AML-193 (cell line): ENCODE measurements at regions not wholly inside any gene's neighbourhood (a gene's known extent, or its start where the extent isn't known, plus 50 kb on each side); places are given as distances from the start of the nearest gene placed in this dataset.
"Not testable (repeated sequence)": the region's sequence is repeated elsewhere in the genome, so short reads cannot be mapped to it uniquely, and the experiment has no call there.

Source experiments
- DNase-seq, 2 experiments: peaks; one replicate each; lab custom pipeline; 2025; lab: John Stamatoyannopoulos, UW

GRCh38 chr5:40453689-40454088 lies 226.0 kb upstream of the PTGER4 start:
- DNase-seq, result no peak

DNA sequence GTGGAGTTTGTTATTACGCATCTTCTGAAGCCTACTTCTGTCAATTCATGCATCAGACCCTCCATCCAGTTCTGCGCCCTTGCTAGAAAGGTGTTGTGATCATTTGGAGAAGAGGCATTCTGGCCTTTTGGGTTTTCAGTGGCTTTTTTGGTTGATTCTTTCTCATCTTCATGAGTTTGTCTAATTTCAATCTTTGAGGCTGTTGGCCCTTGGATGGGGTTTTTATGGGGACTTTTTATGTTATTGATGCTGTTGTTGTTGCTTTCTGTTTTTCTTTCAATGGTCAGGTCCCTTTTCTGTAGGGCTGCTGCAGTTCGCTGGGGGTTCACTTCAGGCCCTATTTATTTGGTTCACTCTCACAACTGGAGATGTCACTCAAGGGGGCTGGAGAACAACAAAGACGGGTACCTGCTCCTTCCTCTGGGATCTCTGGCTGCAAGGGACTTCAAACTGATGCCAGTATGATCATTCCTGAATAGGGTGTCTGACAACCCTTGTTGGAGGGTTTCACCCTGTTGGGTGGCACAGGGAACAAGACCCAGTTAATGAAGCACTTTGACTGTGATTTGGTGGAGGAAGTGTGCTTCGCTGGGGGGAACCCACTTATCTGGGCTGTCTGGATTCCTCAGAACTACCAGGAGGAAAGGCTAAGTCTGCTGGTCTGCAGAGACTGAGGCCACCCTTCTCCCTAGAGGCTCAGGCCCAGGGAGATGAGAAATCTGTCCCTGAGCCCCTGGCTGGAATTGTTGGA lies 226.7 kb upstream of the PTGER4 start:
- no peak for DNase-seq

GRCh38 chr5:40447438-40447837 lies 232.3 kb upstream of the PTGER4 start:
- no peak for DNase-seq

GRCh38 chr5:40446910-40447309 lies 232.8 kb upstream of the PTGER4 start:
- no peak for DNase-seq

DNA sequence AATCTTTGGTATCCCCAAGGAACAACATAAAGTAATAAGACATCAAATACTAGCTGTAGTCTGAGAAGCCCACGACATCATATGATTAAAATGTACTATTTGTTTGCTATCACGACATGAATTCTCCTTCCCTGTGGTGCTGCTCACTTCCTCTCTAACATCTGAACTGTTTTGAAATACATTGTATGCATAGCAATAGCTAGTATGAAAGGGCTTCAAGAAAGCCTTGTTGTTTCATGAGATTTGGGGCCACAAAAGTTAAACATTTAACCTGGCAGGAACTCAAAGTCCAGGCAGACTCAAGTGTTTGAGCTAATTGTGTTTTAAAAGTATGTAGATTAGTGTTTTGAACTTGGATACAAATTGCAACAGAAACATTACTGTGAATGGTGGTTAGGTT lies 237.4 kb upstream of the PTGER4 start:
- DNase-seq, result peak; percentile 60 to 67

DNA sequence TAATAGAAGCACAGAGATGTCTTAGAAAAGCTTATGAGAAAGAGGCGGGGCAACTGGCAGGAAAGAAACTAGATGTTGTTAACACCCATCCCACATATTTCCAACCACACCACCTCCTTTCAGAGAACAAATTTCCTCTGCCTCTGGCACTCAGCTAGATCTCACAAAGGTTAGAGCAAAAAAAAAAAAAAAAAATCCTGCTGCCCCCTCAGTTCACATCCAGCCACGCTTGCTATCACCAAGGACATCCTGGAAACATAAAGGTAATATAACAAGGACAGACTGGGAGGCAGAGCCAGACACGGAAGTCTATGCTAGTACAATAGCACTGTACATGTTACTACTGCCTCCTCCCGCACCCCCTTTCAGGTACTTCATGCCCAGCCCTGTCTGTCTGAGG lies 238.0 kb upstream of the PTGER4 start:
- no peak for DNase-seq

- DNase-seq, result no peak
Observed at GRCh38 chr5:40440746-40441145, 239.0 kb upstream of the PTGER4 start.

DNA sequence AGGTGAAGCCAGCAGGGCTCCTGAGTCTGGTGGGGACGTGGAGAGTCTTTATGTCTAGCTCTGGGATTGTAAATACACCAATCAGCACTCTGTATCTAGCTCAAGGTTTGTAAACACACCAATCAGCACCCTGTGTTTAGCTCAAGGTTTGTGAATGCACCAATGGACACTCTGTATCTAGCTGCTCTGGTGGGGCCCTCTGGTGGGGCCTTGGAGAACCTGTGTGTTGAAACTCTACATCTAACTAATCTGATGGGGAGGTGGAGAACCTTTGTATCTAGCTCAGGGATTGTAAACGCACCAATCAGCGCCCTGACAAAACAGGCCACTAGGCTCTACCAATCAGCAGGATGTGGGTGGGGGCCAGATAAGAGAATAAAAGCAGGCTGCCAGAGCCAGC lies 240.6 kb upstream of the PTGER4 start:
- DNase-seq, result not testable (repeated sequence)

GRCh38 chr5:40438646-40439045 lies 241.1 kb upstream of the PTGER4 start:
- DNase-seq, result not testable (repeated sequence)

DNA sequence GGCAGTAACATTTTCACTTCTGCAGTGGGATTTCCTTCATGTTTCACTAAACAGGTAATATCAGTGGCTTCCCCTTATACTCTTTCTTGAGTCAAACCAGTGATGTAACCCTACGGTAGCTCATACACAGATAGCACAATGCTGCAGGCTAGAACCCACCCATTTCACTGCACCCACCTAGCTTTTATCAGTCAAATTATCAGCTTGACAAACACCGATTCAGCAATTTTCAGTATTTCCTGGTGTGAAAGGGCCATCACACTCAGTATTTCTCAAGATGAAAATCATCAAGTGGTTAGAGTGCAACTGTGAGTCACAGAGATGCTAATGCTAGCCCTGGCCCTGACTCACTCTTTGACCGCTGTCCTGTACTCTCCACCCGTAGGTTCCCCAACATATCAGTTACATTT lies 242.3 kb upstream of the PTGER4 start:
- DNase-seq, result peak; percentile 57 to 60

- no peak for DNase-seq
Observed at GRCh38 chr5:40436535-40437237, 243.0 kb upstream of the PTGER4 start.

DNA sequence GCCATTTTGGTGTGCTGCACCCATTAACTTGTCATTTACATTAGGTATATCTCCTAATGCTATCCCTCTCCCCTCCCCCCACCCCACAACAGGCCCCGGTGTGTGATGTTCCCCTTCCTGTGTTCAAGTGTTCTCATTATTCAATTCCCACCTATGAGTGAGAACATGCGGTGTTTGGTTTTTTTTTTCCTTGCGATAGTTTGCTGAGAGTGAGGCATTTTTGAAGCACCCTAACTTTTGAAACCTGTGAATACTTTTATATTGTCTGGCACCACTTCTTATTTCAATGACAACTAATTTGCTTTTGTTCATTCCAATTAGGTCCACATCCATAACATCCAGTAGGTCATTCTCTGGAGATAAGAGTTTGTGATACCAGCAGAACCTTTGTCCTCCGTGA lies 244.0 kb upstream of the PTGER4 start:
- not testable (repeated sequence) for DNase-seq

GRCh38 chr5:40432836-40433235 lies 246.9 kb upstream of the PTGER4 start:
- no peak for DNase-seq

- no peak for DNase-seq
Observed at GRCh38 chr5:40431734-40432133, 248.0 kb upstream of the PTGER4 start.

GRCh38 chr5:40430101-40430710 lies 249.5 kb upstream of the PTGER4 start:
- no peak for DNase-seq

DNA sequence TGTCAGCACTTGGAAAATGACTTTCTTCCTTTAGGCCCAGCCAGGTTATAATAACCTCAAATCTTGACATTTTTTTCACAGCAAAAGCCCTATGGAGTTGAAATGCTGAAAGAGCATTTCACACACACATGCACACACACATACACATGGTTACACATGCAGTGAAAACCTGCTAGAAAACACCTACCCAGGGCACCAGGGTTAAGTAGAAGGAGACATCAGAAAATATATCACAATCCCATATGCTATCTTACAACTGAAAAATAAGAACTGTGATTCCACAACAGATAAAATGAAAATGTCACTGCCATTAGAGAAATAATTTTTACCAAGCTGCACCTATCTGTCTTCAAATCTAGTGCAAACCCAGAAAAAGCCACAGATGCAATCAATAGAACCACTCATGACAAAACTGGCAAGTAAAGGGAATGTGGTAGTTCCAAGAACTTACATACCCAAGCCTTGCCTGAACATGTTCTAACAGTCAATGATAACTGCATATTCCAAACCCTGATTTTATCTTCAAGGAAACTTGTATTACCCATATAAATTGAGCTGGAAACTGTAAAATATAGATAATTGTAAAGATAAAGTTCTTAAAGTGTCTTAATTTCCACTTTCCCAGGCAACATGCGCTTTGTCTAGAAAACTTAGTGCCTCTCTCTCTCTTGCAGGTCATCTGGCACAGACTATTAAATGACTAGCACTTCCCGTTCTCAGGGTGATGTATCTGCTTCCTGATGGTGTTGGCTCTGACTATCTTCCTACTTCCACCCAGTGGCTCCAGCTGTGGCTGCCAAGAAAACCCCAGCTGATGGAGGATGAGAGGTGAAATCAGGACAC lies 250.2 kb upstream of the PTGER4 start:
- DNase-seq, result peak; percentile 72 to 84

DNA sequence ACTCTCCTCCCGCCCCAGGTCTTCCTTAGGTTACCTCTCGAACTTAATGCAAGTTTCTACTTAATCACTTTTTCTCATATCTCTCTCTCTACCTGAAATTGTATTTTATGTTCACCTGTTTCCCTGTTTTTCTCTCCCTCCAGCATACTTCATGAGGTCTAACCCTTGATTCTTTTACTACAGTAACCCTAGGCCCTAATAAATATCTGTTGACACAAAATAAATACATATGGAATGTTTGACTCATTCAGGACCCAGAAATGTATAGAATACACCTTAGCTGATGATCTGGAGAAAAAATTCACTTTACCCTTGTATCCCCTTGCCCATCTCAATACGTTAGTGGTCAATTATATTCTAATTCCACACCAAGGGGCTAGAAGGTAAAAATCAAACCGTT lies 250.9 kb upstream of the PTGER4 start:
- DNase-seq, result no peak

DNA sequence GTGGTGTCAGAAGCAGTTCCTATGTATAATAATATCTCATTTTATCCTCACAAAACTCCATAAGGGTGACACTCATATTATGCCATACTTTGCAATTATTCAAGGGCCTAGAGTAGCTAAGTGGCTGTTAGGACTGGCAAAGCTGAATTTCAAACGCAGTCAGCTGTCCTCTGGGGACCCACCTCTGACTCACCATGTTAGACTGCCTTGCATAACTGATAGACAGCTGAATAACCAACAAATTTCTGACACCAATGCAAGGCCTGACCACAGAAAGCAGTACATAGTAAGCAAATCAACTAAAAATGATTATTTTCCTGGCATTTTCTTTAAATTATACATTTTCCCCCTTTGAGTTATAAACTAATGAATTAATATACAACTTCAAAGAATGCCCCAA lies 251.6 kb upstream of the PTGER4 start:
- peak; percentile 16 to 31 for DNase-seq

- DNase-seq, result not testable (repeated sequence)
Observed at GRCh38 chr5:40417046-40417810, 262.5 kb upstream of the PTGER4 start.

- DNase-seq, result no peak
Observed at GRCh38 chr5:40416588-40416987, 263.1 kb upstream of the PTGER4 start.

DNA sequence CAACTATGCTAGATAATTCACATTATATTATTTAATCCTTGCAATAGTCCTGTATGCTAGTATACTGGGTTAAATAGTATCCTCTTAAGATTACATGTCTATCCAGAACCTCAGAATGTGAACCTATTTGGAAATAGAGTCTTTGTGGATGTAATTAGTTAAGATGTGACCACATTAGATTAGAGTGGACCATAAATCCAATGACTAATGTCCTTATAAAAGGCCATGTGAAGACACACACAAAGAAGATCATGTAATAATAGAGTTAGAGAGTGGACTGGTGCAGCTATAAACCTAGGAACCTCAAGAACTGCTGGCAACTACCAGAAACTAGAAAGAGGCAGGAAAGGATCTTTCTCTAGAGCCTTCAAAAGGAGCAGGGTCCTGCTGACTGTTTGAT lies 263.6 kb upstream of the PTGER4 start:
- no peak for DNase-seq
